ENCODE measurements at regions not wholly inside any gene's neighbourhood (a gene's known extent, or its start where the extent isn't known, plus 50 kb on each side); places are given as distances from the start of the nearest gene placed in this dataset.

DNA sequence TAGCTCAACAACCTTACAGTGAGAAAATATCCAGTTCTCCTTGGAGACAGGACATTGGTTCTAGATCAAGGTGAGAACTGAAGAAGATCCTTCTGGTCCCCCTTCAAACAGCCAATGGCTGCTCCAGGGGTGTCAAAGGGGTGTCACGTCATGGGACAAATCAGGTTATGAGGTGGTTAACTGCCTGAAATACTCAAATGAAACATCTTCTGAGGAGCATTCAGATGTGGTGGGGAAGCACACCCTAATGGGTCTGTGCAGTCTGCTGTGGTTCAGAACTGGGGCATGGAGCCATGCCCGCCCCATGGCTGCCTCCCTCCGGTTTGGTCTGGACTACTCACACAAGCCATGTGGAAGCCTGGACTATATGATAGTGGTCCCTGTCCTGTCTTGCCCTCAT, 52.4 kb upstream of the PARP11 start:
- TF ChIP-seq WT1 (tag by site-specific recombination; IDR thresholded peaks at IDR 0.05): no peak
- no peak for TF ChIP-seq ZNF132 (tag by site-specific recombination; IDR thresholded peaks at IDR 0.05; ENCODE audit: borderline replicate concordance)
- no peak for TF ChIP-seq ZNF596 (tag by site-specific recombination; IDR thresholded peaks at IDR 0.05)
- ChIA-PET POLR2A (no interaction called here), CTCF (no interaction called here)
- Histone ChIP-seq H3K36me3 (ENCODE audit: control insufficient read depth in 2 of 2, insufficient read depth in 1 of 2, low read length in 2 of 2) (no peaks in the 10 kb centered on the region), H3K4me3 (ENCODE audit: low read depth, low read length) (no peak overlapping the region), H3K4me1 (ENCODE audit: control insufficient read depth, insufficient read depth, low read length) (peaks cover 3% of the 10 kb centered on the region; the same call in 1 of the 2 replicates), H3K27ac (ENCODE audit: extremely low read depth, low read depth, low read length) (no peak overlapping the region), H3K9me3 (ENCODE audit: control insufficient read depth, insufficient read depth, low read depth, low read length) (no peaks in the 10 kb centered on the region)

DNA sequence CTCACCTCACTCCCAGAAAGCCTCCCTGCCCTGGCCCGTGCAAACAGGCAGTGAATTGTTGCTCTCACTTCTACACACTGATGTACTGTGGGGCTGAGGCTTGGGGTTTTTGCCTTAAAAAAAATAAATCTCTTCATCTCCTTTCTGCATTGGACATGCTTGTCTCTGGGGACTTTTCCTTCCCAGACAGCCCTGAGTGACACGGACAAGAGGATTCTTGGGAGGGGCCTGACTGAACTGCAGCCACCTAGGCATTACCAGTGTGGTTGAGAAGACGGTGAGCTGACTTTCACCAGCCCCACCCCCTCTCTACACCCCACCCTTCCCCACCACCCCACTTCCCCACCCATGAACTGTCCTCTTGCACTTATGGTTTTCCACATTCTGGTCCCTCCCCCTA, 51.6 kb upstream of the PARP11 start:
- H3K4me1 ChIP-seq (ENCODE audit: control insufficient read depth, insufficient read depth, low read length): peaks cover 5% of the 10 kb centered on the region; the same call in 1 of the 2 replicates

DNA sequence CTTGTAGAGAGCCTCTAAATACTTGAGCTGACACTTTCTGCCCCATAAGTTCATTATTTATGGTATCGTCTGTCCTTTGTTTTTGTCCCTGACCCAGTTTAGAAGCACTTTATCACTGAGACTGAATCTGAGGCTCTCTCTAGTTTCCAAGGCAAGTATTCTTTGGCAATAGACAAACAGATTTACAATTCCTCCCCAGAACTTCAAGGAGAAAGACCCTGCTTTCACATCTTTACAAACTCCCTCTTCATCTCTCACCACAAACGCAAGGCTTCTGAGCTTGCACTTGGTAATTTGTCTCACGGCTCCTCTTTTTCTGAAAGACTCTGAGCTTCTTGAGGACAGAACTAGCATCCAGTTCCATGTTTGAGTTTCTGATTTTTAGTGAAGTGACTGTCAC, 49.8 kb upstream of the PARP11 start:
- ChIA-PET CTCF (no interaction called here), POLR2A (no interaction called here)
- Histone ChIP-seq H3K9me3 (ENCODE audit: control insufficient read depth, insufficient read depth, low read depth, low read length) (no peaks in the 10 kb centered on the region), H3K36me3 (ENCODE audit: control insufficient read depth in 2 of 2, insufficient read depth in 1 of 2, low read length in 2 of 2) (no peaks in the 10 kb centered on the region), H3K27ac (ENCODE audit: extremely low read depth, low read depth, low read length) (no peak overlapping the region), H3K4me1 (ENCODE audit: control insufficient read depth, insufficient read depth, low read length) (peaks cover 5% of the 10 kb centered on the region; the same call in 1 of the 2 replicates), H3K4me3 (ENCODE audit: low read depth, low read length) (no peak overlapping the region)
- TF ChIP-seq ZNF660 (tag by site-specific recombination; IDR thresholded peaks at IDR 0.05) (no peak), ZNF324 (tag by site-specific recombination; IDR thresholded peaks at IDR 0.05) (no peak), SCRT1 (tag by site-specific recombination; IDR thresholded peaks at IDR 0.05; ENCODE audit: borderline replicate concordance) (no peak), ZFP41 (tag by site-specific recombination; IDR thresholded peaks at IDR 0.05; ENCODE audit: borderline replicate concordance) (no peak), ZNF776 (tag by site-specific recombination; IDR thresholded peaks at IDR 0.05; ENCODE audit: borderline replicate concordance) (no peak), ZNF114 (tag by site-specific recombination; IDR thresholded peaks at IDR 0.05) (no peak), ZNF510 (tag by site-specific recombination; IDR thresholded peaks at IDR 0.05; ENCODE audit: insufficient replicate concordance) (no peak), ZNF132 (tag by site-specific recombination; IDR thresholded peaks at IDR 0.05; ENCODE audit: borderline replicate concordance) (no peak)
- TF ChIP-seq, protein P1, sequence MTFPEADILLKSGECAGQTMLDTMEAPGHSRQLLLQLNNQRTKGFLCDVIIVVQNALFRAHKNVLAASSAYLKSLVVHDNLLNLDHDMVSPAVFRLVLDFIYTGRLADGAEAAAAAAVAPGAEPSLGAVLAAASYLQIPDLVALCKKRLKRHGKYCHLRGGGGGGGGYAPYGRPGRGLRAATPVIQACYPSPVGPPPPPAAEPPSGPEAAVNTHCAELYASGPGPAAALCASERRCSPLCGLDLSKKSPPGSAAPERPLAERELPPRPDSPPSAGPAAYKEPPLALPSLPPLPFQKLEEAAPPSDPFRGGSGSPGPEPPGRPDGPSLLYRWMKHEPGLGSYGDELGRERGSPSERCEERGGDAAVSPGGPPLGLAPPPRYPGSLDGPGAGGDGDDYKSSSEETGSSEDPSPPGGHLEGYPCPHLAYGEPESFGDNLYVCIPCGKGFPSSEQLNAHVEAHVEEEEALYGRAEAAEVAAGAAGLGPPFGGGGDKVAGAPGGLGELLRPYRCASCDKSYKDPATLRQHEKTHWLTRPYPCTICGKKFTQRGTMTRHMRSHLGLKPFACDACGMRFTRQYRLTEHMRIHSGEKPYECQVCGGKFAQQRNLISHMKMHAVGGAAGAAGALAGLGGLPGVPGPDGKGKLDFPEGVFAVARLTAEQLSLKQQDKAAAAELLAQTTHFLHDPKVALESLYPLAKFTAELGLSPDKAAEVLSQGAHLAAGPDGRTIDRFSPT (tag by site-specific recombination; IDR thresholded peaks at IDR 0.05): no peak

More for the DNA sequence above, 51.6 kb upstream of the PARP11 start:
- no peak for TF ChIP-seq SCRT2 (tag by site-specific recombination; IDR thresholded peaks at IDR 0.05)
- no peak for TF ChIP-seq ZNF433 (tag by site-specific recombination; IDR thresholded peaks at IDR 0.05; ENCODE audit: low read depth)
- no peak for TF ChIP-seq ZNF324 (tag by site-specific recombination; IDR thresholded peaks at IDR 0.05)
- TF ChIP-seq, protein P2, sequence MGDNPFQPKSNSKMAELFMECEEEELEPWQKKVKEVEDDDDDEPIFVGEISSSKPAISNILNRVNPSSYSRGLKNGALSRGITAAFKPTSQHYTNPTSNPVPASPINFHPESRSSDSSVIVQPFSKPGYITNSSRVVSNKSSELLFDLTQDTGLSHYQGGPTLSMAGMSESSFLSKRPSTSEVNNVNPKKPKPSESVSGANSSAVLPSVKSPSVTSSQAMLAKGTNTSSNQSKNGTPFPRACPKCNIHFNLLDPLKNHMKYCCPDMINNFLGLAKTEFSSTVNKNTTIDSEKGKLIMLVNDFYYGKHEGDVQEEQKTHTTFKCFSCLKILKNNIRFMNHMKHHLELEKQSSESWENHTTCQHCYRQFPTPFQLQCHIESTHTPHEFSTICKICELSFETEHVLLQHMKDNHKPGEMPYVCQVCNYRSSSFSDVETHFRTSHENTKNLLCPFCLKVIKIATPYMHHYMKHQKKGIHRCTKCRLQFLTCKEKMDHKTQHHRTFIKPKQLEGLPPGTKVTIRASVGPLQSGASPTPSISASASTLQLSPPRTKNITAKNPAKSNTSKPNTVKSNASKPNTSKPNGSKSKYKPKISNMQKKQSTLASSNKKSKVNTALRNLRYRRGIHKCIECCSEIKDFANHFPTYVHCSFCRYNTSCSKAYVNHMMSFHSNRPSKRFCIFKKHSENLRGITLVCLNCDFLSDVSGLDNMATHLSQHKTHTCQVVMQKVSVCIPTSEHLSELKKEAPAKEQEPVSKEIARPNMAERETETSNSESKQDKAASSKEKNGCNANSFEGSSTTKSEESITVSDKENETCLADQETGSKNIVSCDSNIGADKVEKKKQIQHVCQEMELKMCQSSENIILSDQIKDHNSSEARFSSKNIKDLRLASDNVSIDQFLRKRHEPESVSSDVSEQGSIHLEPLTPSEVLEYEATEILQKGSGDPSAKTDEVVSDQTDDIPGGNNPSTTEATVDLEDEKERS (tag by site-specific recombination; IDR thresholded peaks at IDR 0.05): no peak
- TF ChIP-seq BCL11B (tag by site-specific recombination; IDR thresholded peaks at IDR 0.05; ENCODE audit: low read depth): no peak
- TF ChIP-seq ZNF701 (tag by site-specific recombination; IDR thresholded peaks at IDR 0.05): no peak
- TF ChIP-seq ZNF707 (tag by site-specific recombination; IDR thresholded peaks at IDR 0.05): no peak
- no peak for TF ChIP-seq BCL11A (tag by site-specific recombination; IDR thresholded peaks at IDR 0.05; ENCODE audit: low read depth)
- TF ChIP-seq ZNF184 (tag by site-specific recombination; IDR thresholded peaks at IDR 0.05): no peak
- ChIA-PET CTCF (no interaction called here), POLR2A (no interaction called here)
- Histone ChIP-seq H3K36me3 (ENCODE audit: control insufficient read depth in 2 of 2, insufficient read depth in 1 of 2, low read length in 2 of 2) (no peaks in the 10 kb centered on the region), H3K4me3 (ENCODE audit: low read depth, low read length) (no peak overlapping the region), H3K9me3 (ENCODE audit: control insufficient read depth, insufficient read depth, low read depth, low read length) (no peaks in the 10 kb centered on the region), H3K27ac (ENCODE audit: extremely low read depth, low read depth, low read length) (no peak overlapping the region)
